Pons (tissue), 1 donor: ENCODE measurements at regions not wholly inside any gene's neighbourhood (a gene's known extent, or its start where the extent isn't known, plus 50 kb on each side); places are given as distances from the start of the nearest gene placed in this dataset.
"Not testable (repeated sequence)": the region's sequence is repeated elsewhere in the genome, so short reads cannot be mapped to it uniquely, and the experiment has no call there.

Source experiments
- DNase-seq: peaks from one replicate; pipeline ENCODE4 v3.0.0-alpha.2; 2016; ENCODE audit warnings: low spot score

DNA sequence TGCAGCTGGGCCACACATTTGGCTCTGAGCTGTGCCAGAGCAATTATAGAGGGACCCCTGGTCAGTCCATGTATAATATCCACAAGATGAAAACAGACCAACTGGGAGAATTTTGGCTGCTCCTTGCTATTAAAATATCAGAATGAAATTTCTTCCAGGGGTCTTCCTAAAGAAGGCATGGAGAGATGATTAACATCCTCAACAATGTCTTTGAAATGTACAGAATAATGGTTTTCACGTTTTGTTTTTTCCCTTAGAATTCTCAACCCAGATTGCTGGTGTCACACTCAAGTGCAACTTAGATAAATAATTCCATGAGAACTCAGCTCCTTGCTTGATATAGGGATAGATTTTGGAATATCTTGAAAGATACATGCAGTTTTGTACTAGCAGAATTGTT is 148.3 kb upstream of the SLC24A2 start:
- DNase-seq, result no peak

DNA sequence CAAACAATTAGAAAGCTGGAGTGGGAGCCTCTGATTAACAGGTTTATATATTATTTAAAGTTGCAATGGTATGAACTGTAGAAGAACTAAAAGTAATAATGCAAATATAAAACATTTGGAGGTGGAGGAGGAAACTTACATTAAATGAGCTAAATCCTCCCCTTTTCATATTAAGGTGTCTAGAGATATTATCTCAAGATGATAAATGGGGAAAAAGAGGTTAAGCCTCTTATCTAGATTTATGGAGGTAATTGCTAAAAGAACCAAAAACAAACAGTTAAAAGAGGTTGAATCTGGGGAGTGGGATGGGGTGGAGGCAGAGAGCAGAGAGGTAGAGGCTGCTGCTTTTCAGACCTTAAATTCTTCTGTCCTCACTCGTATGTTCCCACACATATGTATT is 147.8 kb upstream of the SLC24A2 start:
- DNase-seq, result no peak

DNA sequence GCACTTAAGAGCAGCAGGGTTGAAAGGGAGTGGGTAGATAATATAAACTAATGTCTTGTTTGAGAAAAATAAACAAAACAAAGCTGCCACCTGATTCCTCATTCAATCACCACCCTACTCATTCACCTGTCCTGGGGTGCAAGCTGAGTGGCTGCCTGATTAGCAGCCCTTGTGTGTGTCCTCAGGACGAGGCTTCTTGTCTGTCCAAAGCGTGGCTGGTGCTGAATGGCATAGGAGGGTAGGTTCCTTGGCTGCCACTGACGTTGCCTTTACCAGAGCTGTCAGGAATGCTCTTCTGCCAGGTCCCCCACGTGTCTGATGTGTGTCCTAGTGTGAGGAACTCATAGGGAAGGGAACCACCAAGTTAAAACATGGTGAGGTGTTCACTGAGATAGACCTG is 146.6 kb upstream of the SLC24A2 start:
- no peak for DNase-seq

DNA sequence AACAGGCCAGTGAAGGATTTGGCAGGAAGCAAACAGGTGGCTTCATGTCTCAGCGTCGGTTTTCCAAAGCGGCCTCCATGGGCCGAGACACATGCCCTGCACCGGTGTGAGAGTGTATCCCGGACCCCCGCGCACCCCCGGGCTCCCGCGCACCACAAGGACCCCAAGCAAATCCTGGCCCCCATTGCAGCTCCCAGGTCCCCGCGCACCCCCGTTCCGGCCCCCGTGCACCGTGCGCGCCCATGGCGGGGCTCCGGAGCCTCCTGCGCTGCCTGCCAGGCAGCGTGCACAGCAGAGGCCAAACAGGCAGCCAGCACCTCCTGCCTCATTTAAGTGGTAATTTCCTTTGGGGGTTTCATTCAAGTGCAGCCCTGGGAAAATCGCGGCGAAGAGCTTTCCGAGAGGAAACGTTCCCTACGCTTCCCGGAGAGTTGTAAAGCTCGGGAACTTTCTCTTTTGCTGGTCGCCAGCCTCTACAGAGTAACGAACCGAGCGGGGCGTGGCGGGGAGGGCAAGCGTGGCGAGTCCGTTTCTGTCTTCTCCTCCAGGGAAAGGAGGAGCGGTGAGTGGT is 145.5 kb upstream of the SLC24A2 start:
- no peak for DNase-seq

DNA sequence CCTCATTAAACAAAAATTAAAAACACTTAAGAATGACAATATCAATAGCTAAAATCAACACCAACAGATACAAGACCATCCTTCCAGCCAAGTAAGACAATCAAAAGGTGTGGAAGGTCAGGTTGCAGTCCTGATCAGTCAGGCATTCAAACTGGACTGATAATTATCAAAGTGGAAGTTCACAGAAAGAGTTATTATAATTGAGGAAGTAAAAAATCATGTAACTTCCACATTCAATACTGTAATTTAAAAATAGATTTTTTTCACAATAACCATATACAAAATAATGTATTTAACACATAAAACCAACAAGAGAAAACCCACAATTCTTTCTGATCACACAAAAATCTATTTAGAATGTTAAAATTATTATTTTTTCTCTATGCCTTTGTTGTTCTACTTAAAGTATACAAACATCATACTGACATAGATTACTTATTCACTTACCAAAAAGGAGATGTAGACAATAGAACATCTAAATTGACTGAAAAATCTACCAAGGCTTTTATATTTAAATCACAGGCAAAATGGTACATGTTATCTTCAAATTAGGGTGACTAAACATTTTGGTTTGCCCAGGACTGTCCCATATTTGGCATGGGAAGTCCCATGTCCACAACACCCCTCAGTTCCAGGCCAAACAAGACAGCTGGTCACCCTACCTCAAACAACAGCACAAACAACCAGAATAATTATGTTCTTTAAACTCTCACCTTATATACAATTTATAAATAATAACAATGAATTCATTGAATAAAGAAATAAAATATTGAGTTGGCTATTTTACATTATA is 142.5 kb upstream of the SLC24A2 start:
- DNase-seq, result no peak

DNA sequence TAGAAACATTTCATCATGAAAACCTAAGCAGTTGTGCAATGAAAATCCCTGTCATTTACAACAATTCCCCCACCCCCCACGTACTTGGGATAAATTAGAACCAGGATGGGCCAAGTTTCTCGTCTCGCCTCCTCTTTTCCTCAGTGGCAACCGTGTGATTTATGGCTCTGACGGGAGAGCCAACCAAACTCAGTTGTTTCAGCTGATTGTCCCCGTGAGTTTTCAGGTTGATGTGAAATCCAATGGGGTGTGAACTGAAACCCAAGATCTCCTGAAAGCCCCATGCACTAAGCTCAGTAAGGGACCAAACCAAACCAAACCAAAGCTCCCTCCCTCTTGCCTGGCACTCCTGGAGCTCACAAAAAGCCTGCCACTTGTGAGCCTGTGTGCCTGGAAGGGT is 138.7 kb upstream of the SLC24A2 start:
- DNase-seq, result no peak

DNA sequence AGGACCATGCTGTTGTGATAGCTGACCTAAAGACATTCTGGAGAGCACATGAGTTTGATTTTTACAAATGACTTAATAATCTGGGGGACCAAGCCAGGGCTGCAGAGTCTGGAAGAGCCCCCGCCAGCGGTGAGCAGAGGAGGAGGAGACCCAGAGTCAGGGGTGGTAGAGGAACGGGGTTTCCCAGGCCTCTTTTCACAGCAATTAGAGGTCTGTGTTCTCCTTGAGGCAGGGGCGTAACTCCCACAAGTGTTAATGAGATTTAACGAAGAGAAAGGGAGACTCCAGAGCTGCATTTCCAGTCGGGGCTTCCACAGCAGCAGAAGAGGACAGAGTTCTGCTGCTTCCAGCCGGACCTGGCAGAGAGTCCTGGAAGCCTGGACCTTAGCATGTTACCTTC is 137.9 kb upstream of the SLC24A2 start:
- no peak for DNase-seq

DNA sequence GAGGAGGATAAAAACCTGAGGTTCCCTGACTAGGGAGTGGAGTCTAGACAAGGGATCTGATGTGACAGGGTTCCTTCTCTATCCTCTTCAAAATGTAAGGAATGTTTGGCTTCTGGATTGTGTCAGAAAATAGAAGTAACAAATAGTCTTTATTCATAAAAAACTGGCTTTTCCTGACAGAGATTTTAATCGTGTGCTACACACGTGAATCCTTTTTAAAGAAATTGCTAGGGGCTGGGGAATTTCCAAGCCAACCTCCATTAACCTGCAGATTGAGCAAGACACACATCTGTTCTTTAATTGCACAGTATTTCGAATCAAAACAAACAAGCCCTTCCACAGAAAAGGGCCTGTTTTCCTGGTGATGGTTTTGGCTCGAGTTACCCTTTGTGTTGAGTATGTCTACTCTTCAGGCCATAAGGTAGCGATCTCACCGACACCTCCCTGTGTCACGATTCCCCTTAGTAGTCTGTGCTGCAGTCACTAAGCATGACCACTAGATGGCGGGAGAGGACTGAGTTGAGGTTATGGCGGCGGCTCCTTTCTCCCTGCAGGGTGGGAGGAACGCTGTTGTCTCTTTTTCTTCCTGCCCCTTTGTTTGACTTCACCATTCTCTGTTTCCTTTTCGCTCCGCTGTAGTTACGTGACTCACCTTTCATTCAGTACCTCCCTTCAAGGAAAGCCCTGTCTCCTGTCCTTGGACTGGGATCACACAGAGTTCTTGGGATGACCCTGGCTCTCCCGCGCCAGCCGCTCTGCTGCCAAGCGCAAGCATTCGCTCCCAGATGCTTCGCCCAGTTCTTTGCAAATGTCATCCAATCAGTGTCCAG is 137.1 kb upstream of the SLC24A2 start:
- peak; percentile 85 for DNase-seq

DNA sequence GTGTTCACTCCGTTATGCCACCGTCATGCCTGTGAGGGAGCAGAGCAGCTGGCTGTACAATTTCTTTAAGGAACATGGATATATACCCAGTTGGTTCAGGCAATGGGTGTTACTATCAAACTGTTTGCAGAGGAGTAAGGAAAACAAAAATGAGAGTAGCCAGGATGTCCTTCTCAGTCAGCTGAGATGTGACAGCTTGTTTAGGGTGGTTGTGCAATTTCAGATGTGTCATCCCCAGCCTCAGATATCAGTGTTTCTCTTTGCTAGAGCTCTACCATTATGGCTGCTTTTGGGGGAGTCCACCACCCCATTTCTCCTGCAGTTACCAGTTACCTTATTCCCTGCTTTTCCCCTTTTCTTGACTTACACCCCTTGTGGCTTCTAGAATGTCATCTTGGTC is 135.2 kb upstream of the SLC24A2 start:
- no peak for DNase-seq

DNA sequence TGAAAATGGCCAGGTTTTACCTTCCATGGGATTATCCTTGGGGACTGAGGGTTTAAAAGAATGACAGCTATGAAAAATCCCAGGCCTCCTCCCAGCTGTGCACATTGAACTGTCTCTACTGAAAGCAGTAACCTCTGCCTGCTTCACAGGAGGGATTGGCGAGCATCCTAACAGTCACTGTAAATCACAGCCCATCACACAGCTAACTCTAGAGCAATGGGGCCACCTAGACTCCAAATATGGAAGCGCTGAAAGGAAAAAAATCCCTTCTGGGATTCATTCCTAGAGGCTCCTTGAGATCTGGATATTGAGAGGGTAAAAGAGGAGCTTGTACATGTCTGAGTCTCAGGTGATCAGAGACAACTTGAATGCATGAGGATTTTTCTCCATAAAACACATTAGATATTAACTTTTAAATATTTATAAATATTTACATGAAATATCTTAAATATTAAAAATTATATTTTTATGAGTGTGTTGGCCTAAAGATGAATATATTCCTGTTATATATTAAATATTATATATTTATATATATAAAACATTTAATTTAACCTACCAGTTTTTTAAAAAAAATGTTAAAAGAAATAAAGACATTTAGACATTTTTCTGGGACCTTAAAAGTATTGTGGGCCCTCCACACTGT is 133.8 kb upstream of the SLC24A2 start:
- peak; percentile 95 for DNase-seq

DNA sequence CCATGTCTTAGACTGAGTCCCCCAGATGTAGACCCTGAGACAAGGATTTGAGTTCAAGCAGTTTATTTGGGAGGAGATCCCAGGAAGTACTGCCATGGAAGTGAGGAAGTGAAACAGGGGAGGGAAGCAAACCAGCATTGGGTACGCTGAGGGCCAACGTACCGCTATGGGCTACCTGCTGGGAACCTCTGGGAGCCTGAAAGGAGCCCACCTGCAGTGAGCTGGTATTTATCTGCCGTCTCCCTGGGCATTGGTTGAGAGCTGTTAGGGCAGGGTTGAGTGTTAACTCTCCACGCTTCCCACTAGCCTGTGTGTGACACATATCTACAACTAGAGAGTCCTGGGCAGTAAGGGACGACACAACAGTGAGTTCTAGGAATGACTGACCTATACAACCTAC is 131.6 kb upstream of the SLC24A2 start:
- no peak for DNase-seq

DNA sequence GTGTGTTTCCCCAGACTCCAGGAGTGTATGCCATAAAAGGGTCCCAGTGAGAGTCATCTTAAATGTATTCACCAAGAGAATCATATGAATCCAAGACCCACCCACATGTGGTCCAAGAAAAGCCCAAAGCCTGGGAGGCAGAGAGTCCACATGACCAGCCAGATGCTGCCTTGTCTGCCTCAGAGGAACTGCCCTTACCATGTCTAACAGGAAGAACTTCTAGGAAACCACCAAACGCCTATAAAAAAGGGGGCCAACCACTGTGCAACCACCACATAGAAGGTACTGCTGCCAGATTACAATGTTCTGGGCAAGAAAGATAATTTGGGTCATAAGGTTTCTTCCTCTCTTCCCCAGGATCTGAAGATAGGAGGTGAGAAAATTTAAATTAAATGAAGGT is 129.8 kb upstream of the SLC24A2 start:
- DNase-seq, result no peak

DNA sequence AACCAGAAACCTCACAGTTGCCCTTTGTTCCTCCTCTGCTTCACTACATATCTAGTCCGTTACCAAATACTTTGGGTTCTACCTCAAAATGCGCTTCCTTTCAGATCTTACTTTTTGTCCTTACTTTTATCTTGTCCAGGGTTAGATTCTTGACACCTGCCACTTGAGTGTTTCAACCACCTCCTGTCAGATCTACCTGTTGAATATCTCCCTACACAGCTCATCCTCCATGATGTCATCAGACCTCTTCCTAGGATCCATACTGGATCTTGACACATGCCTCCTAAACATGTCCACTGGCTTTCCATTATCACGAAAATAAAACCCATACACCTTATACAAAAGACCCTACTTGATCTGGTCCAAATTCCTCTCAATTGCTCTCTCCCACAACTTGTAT is 125.2 kb upstream of the SLC24A2 start:
- no peak for DNase-seq

DNA sequence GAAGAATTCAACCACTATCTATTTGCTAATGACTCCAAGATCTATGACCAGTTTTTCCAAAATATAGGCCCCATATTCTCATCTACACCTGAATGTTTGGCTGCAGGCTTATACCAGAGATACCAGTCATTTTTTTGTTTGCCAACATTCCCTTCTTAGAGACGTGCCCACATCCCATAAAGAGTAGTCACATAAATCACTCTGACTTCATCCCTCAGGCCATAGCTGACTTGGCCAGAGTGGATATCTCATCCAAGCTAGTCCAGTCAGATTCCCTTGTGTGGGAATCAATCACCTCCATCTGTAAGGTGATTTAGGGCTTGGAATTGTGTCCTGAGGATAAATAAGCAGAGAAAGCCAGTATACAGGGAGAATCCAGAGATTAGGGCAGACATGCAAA is 124.3 kb upstream of the SLC24A2 start:
- DNase-seq, result no peak

DNA sequence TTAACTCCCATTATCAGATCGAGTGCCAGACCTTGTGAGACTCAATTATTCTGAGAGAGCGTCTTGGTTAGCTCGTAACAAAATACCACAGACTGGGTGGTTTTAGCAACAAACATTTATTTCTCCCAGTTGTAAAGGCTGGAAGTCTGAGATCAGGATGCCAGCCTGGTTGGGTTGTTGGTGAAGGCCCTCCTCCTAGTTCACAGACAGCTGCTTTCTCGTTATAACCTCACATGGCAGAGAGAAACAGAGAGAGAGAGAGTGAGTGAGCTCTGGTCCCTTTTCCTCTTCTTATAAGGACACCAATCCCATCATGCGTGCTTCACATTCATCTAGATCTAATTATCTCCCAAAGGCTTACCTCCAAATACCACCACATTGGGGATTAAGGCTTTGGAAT is 114.2 kb upstream of the SLC24A2 start:
- DNase-seq, result no peak

DNA sequence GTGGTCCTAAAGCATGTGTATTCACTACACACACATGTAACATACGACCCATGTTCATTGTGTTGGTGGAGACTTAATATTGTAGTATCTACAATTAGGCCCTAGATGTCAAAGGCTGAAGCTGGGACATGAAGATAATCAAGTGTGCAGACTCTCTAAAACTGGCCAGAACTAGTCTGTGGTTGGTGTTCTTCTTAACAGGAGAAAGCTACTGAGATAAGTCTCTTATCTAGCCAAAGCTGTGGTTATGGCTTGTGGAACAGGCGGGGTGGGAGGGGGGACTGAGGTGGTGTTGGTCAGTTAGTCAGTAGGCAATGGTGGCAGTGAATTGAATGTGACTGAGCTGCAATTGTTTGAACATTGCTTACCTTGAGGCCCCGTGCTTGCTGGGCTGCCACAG is 112.7 kb upstream of the SLC24A2 start:
- DNase-seq, result no peak

DNA sequence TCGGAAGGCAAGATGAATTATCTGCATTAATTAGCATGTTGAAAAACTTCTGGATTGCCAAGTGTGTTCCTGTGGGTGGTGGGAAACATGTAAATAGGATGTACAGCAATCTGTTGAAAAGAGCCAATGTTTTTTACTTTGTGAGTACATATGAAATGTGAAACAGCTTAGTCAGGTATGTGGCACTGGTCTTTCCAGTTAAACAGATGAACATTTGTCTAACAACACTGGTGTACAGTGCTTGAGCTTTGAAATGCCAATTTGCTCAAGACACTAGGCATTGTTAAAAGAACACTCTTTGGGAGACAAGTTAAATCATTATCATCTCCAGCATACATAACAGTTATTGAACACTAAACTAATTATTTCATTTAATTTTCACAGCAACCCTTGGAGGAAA is 107.3 kb upstream of the SLC24A2 start:
- peak; percentile 54 for DNase-seq

DNA sequence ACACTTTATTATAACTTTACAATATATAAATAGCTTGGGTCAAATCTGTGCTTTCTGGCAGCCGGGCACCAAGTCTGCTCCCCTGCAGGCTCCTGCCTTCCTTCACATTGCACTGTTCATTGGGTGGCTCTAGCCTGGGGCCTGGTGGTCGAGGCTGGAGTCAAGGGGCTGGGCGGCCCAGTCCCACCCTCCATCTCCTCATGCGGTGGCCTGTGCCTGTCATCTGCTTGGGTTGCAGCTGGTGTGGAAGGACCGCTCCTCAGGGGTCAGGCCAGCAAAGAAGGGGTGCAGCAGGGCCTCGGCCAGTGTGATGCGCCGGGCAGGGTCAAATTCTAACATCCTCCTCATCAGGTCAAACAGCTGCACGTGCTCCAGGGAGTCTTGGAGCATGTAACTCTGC is 106.7 kb upstream of the SLC24A2 start:
- DNase-seq, result not testable (repeated sequence)

DNA sequence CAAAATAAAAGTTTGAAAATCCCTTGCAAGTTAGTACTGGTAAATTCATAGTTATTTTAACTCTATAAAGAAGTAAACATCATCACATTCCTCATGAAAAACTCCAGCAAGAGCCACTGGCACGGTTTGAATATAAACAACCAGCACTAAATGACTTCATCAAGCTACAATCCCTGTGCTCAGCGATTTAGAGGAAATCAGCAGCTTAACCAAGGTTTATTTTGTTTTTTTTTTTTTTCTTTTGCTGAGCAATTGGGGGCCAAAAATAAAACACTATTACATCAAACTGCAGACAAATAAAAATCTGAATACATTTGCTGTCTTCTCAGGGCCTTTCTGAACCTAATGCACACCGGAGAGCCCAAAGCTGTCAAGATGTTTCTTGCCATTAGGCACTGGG is 106.2 kb upstream of the SLC24A2 start:
- DNase-seq, result peak; percentile 53

DNA sequence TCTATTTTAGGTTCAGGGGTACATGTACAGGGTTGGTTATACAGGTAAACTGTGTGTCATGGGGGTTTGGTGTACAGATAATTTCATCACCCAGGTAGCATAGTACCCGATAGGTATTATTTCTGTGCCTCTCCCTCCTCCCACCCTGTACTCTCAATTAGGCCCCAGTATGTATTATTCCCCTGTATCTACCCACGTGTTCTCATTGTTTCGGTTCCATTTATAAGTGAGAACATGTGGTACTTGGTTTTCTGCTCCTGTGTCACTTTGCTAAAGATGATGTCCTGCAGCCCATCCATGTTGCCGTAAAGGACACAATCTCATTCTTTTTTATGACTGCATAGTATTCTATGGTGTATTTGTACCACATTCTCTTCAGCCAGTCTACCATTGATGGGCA is 96.8 kb upstream of the SLC24A2 start:
- DNase-seq, result no peak

DNA sequence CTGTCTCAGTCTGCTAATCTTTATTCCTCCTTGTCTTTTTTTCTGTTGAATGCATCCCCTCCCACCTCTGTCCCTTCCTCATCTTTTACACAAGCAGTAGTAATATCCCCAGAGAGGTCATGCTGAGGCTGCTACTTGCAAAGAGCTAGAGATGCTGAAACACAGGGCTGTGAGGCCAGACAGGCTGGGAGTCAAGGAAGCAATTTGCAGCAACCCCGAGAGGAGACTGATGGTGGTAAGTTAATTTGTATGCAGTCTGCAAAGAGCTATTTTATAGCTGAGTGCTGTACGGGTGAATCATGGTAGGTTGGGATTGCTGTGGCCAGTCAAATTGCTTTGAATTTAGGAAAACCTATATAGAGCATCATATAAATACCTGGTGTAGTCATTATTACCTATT is 90.2 kb upstream of the SLC24A2 start:
- DNase-seq, result no peak

DNA sequence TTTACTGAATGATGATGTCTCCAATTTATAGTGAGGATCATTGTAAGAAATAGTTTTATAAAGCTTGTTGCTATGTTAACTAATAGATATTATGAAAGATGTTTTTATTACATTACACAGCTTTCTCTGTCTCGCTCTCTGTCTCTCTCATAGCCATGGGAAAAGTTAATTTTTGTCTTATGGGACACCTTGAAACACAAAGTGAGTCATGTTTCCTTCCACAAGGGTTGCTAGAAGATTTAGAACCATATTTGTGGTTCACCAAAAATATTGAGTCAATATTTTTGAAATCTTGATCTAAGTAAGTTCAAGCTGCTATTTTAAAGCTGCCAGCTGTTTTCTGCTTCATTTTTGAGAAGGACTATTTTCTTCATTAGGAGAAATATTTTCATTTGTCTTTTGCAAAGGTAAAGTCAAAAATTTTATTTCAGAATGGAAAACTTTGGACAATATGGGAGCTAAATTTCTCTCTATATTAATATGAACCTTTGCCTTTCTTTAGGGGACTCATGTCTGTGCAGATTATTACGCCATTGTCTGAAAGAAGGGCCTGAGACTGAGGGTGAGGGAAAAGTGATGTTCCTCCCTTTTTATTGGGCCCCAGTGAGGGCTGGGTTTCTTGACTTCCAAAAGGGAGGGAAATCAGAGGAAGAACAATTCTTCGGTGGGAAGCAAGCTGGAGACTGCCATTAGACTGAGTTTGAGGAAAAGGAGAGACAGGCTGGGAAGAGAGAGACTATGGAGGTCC is 87.9 kb upstream of the SLC24A2 start:
- DNase-seq, result no peak
